K562 (cell line): ENCODE measurements at regions not wholly inside any gene's neighbourhood (a gene's known extent, or its start where the extent isn't known, plus 50 kb on each side); places are given as distances from the start of the nearest gene placed in this dataset.
A peak's percentile ranks its signal among the peaks of the same experiment; 100 is the strongest.

ENCODE experiments used
- ATF2 ChIP-seq: sonication (generic); formaldehyde crosslinking; IDR thresholded peaks from 2 replicates; pipeline ENCODE4 v1.8.1; 2022; ENCODE audit warnings: missing genetic modification reagents
- ATF7 ChIP-seq: fragments of 450-650 bp; IDR thresholded peaks from 2 replicates; pipeline ENCODE4 v1.7.1; 2014; ENCODE audit warnings: mild to moderate bottlenecking, moderate library complexity
- BMI1 ChIP-seq: fragments of 150-350 bp; IDR thresholded peaks from 2 replicates; pipeline ENCODE4 v1.6.1; 2014; ENCODE audit warnings: low read length
- CREB3 ChIP-seq: fragments of 450-650 bp; conservative IDR thresholded peaks from 2 replicates; pipeline ENCODE4 v1.6.1; 2016; ENCODE audit warnings: missing genetic modification characterization, low read depth, mild to moderate bottlenecking, missing compliant biosample characterization, moderate library complexity
- FOXJ3 ChIP-seq: sonication (generic); formaldehyde crosslinking; IDR thresholded peaks from 2 replicates; pipeline ENCODE4 v1.4.0; 2020; ENCODE audit warnings: mild to moderate bottlenecking, missing genetic modification reagents
- NFXL1 ChIP-seq: fragments of 450-650 bp; formaldehyde crosslinking; IDR thresholded peaks from 2 replicates; pipeline ENCODE4 v1.4.0; 2021; ENCODE audit warnings: mild to moderate bottlenecking
- RAD51 ChIP-seq: fragments of 450-650 bp; IDR thresholded peaks from 2 replicates; pipeline ENCODE4 v1.7.1; 2016; ENCODE audit warnings: low read depth, mild to moderate bottlenecking, borderline replicate concordance
- STAT6 ChIP-seq: sonication (generic); formaldehyde crosslinking; IDR thresholded peaks from 2 replicates; pipeline ENCODE4 v1.8.1; 2023; ENCODE audit warnings: mild to moderate bottlenecking, missing genetic modification reagents
- ZBTB17 ChIP-seq: fragments of 450-650 bp; formaldehyde crosslinking; IDR thresholded peaks from 2 replicates; pipeline ENCODE4 v1.4.0; 2020; ENCODE audit warnings: mild to moderate bottlenecking
- ZBTB26 ChIP-seq: fragments of 450-650 bp; formaldehyde crosslinking; IDR thresholded peaks from 2 replicates; pipeline ENCODE4 v1.4.0; 2022; ENCODE audit warnings: missing genetic modification characterization
- ZFP30 ChIP-seq: fragments of 250-450 bp; sonication (Bioruptor Pico); IDR thresholded peaks from 2 replicates; pipeline ENCODE4 v1.8.0; 2022; ENCODE audit warnings: moderate library complexity, mild to moderate bottlenecking, inconsistent platforms, borderline replicate concordance
- ZNF224 ChIP-seq: sonication (generic); formaldehyde crosslinking; IDR thresholded peaks from 2 replicates; pipeline ENCODE4 v1.8.0; 2022; ENCODE audit warnings: mild to moderate bottlenecking, missing genetic modification reagents
- ZNF696 ChIP-seq: fragments of 250-450 bp; sonication (Bioruptor Pico); conservative IDR thresholded peaks from 2 replicates; pipeline ENCODE4 v1.4.0; 2020; ENCODE audit warnings: mild to moderate bottlenecking, moderate library complexity
- ZNF740 ChIP-seq, 3 experiments: fragments of 200-800 bp in 1 of 3; sonication (Bioruptor generic) in 1 of 3; sonication (generic) in 1 of 3; formaldehyde crosslinking in 1 of 3; IDR thresholded peaks; 2 replicates each; pipeline versions ENCODE4 v1.6.1 to v1.8.0; 2016 to 2022; ENCODE audit warnings: mild to moderate bottlenecking in 2 of 3, missing compliant biosample characterization in 2 of 3, missing genetic modification characterization in 2 of 3, missing genetic modification reagents in 1 of 3
- TF ChIP-seq, protein P1 (sequence below): fragments of 250-450 bp; sonication (Bioruptor Pico); IDR thresholded peaks from 2 replicates; pipeline ENCODE4 v1.8.0; 2021; ENCODE audit warnings: moderate library complexity, mild to moderate bottlenecking, inconsistent platforms
- TF ChIP-seq, protein P2 (sequence below): IDR thresholded peaks from 2 replicates; pipeline ENCODE4 v1.6.1; 2016; ENCODE audit warnings: missing genetic modification characterization, missing compliant biosample characterization

- no peak for TF ChIP-seq ZBTB26 (CRISPR knock-in tag)
- no peak for TF ChIP-seq ZFP30 (CRISPR knock-in tag)
- no peak for TF ChIP-seq CREB3 (tag)
- TF ChIP-seq, protein P1, sequence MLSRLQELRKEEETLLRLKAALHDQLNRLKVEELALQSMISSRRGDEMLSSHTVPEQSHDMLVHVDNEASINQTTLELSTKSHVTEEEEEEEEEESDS (CRISPR knock-in tag) = no peak
- no peak; the same call in 1 of the 2 replicates for TF ChIP-seq ZNF740 (CRISPR knock-in tag; IDR thresholded peaks at IDR 0.05)
- TF ChIP-seq ZNF740 (tag; IDR thresholded peaks at IDR 0.05) = no peak
- no peak for TF ChIP-seq ZNF696 (CRISPR knock-in tag)
- TF ChIP-seq NFXL1 (CRISPR knock-in tag) = no peak
- TF ChIP-seq BMI1 = no peak
- TF ChIP-seq STAT6 = no peak
- TF ChIP-seq ATF7 = peak; percentile 88
- TF ChIP-seq RAD51 = no peak
- TF ChIP-seq, protein P2, sequence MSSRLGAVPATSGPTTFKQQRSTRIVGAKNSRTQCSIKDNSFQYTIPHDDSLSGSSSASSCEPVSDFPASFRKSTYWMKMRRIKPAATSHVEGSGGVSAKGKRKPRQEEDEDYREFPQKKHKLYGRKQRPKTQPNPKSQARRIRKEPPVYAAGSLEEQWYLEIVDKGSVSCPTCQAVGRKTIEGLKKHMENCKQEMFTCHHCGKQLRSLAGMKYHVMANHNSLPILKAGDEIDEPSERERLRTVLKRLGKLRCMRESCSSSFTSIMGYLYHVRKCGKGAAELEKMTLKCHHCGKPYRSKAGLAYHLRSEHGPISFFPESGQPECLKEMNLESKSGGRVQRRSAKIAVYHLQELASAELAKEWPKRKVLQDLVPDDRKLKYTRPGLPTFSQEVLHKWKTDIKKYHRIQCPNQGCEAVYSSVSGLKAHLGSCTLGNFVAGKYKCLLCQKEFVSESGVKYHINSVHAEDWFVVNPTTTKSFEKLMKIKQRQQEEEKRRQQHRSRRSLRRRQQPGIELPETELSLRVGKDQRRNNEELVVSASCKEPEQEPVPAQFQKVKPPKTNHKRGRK (tag) = no peak
- TF ChIP-seq FOXJ3 = no peak
- no peak for TF ChIP-seq ZNF224
- peak; percentile 84 for TF ChIP-seq ZBTB17
- no peak for TF ChIP-seq ATF2 (CRISPR knock-in tag)
Measured at GRCh38 chr6:28757429-28758045, 166.2 kb downstream of the TRIM27 start (continued).
